ENCODE measurements at regions not wholly inside any gene's neighbourhood (a gene's known extent, or its start where the extent isn't known, plus 50 kb on each side); places are given as distances from the start of the nearest gene placed in this dataset.

DNA sequence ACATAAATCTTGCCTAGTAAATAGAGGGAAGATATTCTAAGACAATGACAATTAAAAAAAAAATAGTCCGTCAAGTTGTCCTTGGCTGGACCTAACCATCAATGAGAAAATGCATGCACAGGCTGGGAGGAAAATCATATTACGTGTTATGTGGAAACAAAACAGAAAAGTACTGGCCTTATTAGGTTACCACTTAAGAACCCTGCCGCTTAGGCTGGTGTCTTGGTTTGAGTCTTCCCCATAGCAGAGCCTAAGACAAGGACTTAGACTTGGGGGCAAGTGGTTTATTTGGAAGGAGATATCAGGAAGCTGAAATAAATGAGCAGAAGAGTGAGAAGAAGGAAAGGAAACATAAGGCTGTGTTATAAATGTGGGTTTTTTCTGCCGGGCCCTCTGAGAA, 186.4 kb downstream of the MRPL39 start:
- no peak for TF ChIP-seq EP300 (IDR thresholded peaks at IDR 0.05)
- TF ChIP-seq, protein P1, sequence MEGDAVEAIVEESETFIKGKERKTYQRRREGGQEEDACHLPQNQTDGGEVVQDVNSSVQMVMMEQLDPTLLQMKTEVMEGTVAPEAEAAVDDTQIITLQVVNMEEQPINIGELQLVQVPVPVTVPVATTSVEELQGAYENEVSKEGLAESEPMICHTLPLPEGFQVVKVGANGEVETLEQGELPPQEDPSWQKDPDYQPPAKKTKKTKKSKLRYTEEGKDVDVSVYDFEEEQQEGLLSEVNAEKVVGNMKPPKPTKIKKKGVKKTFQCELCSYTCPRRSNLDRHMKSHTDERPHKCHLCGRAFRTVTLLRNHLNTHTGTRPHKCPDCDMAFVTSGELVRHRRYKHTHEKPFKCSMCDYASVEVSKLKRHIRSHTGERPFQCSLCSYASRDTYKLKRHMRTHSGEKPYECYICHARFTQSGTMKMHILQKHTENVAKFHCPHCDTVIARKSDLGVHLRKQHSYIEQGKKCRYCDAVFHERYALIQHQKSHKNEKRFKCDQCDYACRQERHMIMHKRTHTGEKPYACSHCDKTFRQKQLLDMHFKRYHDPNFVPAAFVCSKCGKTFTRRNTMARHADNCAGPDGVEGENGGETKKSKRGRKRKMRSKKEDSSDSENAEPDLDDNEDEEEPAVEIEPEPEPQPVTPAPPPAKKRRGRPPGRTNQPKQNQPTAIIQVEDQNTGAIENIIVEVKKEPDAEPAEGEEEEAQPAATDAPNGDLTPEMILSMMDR (IDR thresholded peaks at IDR 0.05) = no peak
